PC-9 (cell line): ENCODE measurements at regions not wholly inside any gene's neighbourhood (a gene's known extent, or its start where the extent isn't known, plus 50 kb on each side); places are given as distances from the start of the nearest gene placed in this dataset.

ENCODE experiments used
- EZH2 ChIP-seq: fragments of 200-600 bp; sonication (generic); IDR thresholded peaks from 2 replicates; pipeline ENCODE4 v1.8.0; 2017; ENCODE audit warnings: antibody characterized with exemption, low read depth
- TF ChIP-seq, protein P1 (sequence below): fragments of 200-600 bp; sonication (generic); conservative IDR thresholded peaks from 2 replicates; pipeline ENCODE4 v1.6.1; 2017; ENCODE audit warnings: mixed run types, antibody characterized with exemption, mild to moderate bottlenecking, moderate library complexity

DNA sequence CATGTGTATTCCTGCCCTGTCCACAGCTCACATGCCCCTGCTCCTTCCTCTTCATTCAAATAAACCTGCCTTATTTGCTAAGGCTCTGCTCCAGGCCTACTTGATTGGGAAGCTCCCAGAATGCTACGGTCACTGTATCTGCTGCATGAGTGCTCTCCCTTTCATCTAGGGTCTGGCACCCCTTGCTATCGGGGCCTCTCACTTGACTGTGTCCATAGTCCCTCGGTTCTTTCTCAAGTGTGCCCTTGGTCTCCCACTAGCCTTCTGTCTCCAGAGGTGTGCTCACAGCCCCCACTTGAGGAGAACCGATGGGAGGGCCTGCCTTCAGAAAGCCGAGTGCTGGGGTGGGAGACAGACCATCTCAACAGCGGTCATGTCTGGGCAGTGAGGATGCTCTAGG is 57.4 kb upstream of the NMNAT3 start:
- TF ChIP-seq, protein P1, sequence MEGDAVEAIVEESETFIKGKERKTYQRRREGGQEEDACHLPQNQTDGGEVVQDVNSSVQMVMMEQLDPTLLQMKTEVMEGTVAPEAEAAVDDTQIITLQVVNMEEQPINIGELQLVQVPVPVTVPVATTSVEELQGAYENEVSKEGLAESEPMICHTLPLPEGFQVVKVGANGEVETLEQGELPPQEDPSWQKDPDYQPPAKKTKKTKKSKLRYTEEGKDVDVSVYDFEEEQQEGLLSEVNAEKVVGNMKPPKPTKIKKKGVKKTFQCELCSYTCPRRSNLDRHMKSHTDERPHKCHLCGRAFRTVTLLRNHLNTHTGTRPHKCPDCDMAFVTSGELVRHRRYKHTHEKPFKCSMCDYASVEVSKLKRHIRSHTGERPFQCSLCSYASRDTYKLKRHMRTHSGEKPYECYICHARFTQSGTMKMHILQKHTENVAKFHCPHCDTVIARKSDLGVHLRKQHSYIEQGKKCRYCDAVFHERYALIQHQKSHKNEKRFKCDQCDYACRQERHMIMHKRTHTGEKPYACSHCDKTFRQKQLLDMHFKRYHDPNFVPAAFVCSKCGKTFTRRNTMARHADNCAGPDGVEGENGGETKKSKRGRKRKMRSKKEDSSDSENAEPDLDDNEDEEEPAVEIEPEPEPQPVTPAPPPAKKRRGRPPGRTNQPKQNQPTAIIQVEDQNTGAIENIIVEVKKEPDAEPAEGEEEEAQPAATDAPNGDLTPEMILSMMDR, result no peak
- no peak for TF ChIP-seq EZH2
